ENCODE measurements at regions not wholly inside any gene's neighbourhood (a gene's known extent, or its start where the extent isn't known, plus 50 kb on each side); places are given as distances from the start of the nearest gene placed in this dataset.

DNA sequence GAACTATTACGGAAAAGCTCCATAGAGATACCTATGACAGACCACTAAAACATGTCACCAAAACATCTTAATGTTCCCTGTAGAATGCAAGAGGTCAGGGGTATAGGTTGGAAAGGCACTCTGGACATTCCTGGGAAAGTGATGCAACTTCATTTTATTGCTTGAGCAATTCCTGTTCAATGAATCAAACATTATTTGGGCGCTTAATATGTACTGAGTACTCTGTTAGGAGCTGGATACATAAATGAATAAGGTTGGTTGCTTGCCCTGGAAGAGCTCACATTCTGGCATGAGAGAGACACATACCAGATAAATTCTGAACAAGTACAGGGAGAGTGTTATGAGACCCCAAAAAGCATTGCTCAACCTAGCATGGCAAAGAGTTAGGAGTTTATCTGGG, 408.9 kb upstream of the DMAC1 start:
- intact Hi-C loops (cut with micrococcal nuclease; ENCODE audit: unreplicated experiment) (loop anchor here (10.0 kb wide), 1 partner anchor 1296 kb away; no protein-coding TSS in a partner anchor), in situ Hi-C loops (cut with HindIII; ENCODE audit: extremely low pct_ligation_motif_present, low pct_unique_long_range_greater_than_20kb) (no loop called here)
- BruUV-seq (replicated peaks), result no TSS peak
- no peaks in the 10 kb centered on the region for H3K36me3 ChIP-seq (replicated peaks in 1 of 2; ENCODE audit: control insufficient read depth in 1 of 2, insufficient read depth in 2 of 2, low read length in 2 of 2)
- no peak for TF ChIP-seq POLR2AphosphoS2 (IDR thresholded peaks at IDR 0.05; ENCODE audit: low read depth, low read length)
- TF ChIP-seq, protein P1, sequence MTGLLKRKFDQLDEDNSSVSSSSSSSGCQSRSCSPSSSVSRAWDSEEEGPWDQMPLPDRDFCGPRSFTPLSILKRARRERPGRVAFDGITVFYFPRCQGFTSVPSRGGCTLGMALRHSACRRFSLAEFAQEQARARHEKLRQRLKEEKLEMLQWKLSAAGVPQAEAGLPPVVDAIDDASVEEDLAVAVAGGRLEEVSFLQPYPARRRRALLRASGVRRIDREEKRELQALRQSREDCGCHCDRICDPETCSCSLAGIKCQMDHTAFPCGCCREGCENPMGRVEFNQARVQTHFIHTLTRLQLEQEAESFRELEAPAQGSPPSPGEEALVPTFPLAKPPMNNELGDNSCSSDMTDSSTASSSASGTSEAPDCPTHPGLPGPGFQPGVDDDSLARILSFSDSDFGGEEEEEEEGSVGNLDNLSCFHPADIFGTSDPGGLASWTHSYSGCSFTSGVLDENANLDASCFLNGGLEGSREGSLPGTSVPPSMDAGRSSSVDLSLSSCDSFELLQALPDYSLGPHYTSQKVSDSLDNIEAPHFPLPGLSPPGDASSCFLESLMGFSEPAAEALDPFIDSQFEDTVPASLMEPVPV (CRISPR knock-in tag; IDR thresholded peaks at IDR 0.05), result no peak
- TF ChIP-seq U2AF1 (optimal IDR thresholded peaks at IDR 0.05; ENCODE audit: low read depth, low read length), result no peak
- TF ChIP-seq, protein P2, sequence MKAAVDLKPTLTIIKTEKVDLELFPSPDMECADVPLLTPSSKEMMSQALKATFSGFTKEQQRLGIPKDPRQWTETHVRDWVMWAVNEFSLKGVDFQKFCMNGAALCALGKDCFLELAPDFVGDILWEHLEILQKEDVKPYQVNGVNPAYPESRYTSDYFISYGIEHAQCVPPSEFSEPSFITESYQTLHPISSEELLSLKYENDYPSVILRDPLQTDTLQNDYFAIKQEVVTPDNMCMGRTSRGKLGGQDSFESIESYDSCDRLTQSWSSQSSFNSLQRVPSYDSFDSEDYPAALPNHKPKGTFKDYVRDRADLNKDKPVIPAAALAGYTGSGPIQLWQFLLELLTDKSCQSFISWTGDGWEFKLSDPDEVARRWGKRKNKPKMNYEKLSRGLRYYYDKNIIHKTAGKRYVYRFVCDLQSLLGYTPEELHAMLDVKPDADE (CRISPR knock-in tag; IDR thresholded peaks at IDR 0.05), result no peak
- TF ChIP-seq NR3C1 (CRISPR knock-in tag; IDR thresholded peaks at IDR 0.05), result no peak
- TF ChIP-seq ZSCAN21 (CRISPR knock-in tag; IDR thresholded peaks at IDR 0.05; ENCODE audit: borderline replicate concordance), result no peak
- TF ChIP-seq NFYB (CRISPR knock-in tag; IDR thresholded peaks at IDR 0.05), result no peak
- no peak for TF ChIP-seq ISX (CRISPR knock-in tag; conservative IDR thresholded peaks at IDR 0.05)
- TF ChIP-seq HIVEP1 (CRISPR knock-in tag; IDR thresholded peaks at IDR 0.05), result no peak
- no peak for TF ChIP-seq MTF1 (CRISPR knock-in tag; IDR thresholded peaks at IDR 0.05)
- TF ChIP-seq ZFP90 (CRISPR knock-in tag; IDR thresholded peaks at IDR 0.05; ENCODE audit: borderline replicate concordance), result no peak
- TF ChIP-seq ZNF75D (CRISPR knock-in tag; IDR thresholded peaks at IDR 0.05; ENCODE audit: borderline replicate concordance), result no peak
- no peak for TF ChIP-seq NCOA5 (CRISPR knock-in tag; IDR thresholded peaks at IDR 0.05)
- TF ChIP-seq GATAD1 (CRISPR knock-in tag; IDR thresholded peaks at IDR 0.05), result no peak
- no peak for TF ChIP-seq ZNF773 (CRISPR knock-in tag; IDR thresholded peaks at IDR 0.05; ENCODE audit: borderline replicate concordance)
- TF ChIP-seq MTA1 (CRISPR knock-in tag; IDR thresholded peaks at IDR 0.05; ENCODE audit: borderline replicate concordance), result no peak
- H3K9me3 ChIP-seq (ENCODE audit: low read length), result peaks cover 82% of the 10 kb centered on the region
- POLR2A ChIA-PET, result no interaction called here
- no peak for FAIRE-seq
- H3K27ac ChIP-seq (ENCODE audit: extremely low read length, insufficient read depth, low read length), result no peak overlapping the region
- H2AFZ ChIP-seq (ENCODE audit: low read length), result no peak overlapping the region
- H3K4me2 ChIP-seq (ENCODE audit: low read depth, low read length), result no peak overlapping the region
- no peak overlapping the region for H3K9ac ChIP-seq (ENCODE audit: insufficient read depth, low read depth, low read length)
- DNase-seq (ENCODE audit: low spot score), result no peak
- H3K79me2 ChIP-seq (ENCODE audit: insufficient read depth, low read length), result no peaks in the 10 kb centered on the region
- WGBS (ENCODE audit: low lambda C conversion rate), result 0% methylated on average over 2 of the region's 2 CpGs
- no peak overlapping the region for H3K4me3 ChIP-seq (replicated peaks in 1 of 3; ENCODE audit: insufficient read depth in 1 of 3, low read depth in 2 of 3, low read length in 3 of 3)
- H4K20me1 ChIP-seq (ENCODE audit: insufficient read depth, low read length), result no peaks in the 10 kb centered on the region
- no peaks in the 10 kb centered on the region for H3K4me1 ChIP-seq (ENCODE audit: insufficient read depth, low read length)
- ATAC-seq, result no peak
- no peaks in the 10 kb centered on the region for H3K27me3 ChIP-seq (ENCODE audit: control insufficient read depth in 1 of 2, insufficient read depth in 2 of 2, low read length in 2 of 2)
- CTCF ChIA-PET (ENCODE audit: low intra/inter-chr PET ratio, low total read pairs), result no interaction called here
